CD4-positive, alpha-beta T cell treated with Interleukin-1 beta for 1 hour (primary cell): ENCODE measurements at regions not wholly inside any gene's neighbourhood (a gene's known extent, or its start where the extent isn't known, plus 50 kb on each side); places are given as distances from the start of the nearest gene placed in this dataset.
"Not testable (repeated sequence)": the region's sequence is repeated elsewhere in the genome, so short reads cannot be mapped to it uniquely, and the experiment has no call there.

Experiments
- DNase-seq, 2 donors: peaks; one replicate each; pipeline ENCODE4 v3.0.0-alpha.2; 2020 to 2022

DNA sequence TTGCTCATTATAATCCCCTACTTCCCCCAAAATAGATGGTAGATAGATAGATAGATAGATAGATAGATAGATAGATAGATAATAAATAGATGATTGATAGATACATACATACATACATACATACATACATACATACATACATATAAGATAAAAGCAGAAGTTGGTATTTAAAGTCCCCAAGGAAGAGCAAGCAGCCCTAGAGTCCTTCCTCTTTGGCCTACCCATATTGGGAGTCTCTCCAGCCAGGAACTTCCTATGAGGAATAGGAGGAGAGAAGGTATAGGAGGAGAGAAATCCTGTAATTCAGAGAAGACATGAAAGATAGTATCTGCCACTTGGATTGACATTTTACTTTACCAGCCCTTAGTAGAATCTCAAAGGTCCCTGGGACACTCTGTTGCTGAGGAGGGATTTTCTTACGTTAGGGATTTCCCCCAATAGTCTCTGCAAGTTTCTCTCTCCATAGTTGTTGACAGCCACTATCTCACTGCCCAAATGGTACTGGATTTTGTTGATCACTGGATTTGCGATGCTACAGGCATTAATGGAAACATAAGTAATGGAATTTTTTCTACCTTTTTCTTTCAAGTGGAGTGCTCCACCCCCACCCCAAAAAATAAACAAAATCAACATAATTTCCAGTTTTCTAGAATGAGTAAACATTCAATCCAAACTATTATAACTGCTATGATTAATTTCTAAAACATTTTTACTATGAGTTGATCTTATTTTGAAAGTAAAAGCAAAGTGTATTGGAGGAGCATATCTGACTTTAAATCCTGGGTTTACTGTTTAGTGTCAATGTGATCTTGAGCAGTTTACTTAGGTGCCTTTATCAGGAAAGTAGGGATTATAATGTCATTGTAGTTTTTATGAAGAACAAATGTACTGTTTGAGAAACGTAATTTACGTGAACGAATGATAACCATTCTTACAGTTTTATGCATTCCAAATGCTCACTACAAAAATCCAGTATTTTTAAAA, 93.2 kb upstream of the TNFSF4 start:
- DNase-seq, result no peak

- no peak for DNase-seq
Observed at GRCh38 chr1:173301507-173301906, 94.4 kb upstream of the TNFSF4 start.

GRCh38 chr1:173302366-173302765, 95.2 kb upstream of the TNFSF4 start:
- DNase-seq, result no peak

- no peak for DNase-seq
Observed at GRCh38 chr1:173302890-173303829, 96.0 kb upstream of the TNFSF4 start.

GRCh38 chr1:173303984-173304383, 96.9 kb upstream of the TNFSF4 start:
- DNase-seq, result no peak

GRCh38 chr1:173304529-173305227, 97.5 kb upstream of the TNFSF4 start:
- no peak for DNase-seq

- DNase-seq, result no peak
Observed at GRCh38 chr1:173307845-173308244, 100.7 kb upstream of the TNFSF4 start.

DNA sequence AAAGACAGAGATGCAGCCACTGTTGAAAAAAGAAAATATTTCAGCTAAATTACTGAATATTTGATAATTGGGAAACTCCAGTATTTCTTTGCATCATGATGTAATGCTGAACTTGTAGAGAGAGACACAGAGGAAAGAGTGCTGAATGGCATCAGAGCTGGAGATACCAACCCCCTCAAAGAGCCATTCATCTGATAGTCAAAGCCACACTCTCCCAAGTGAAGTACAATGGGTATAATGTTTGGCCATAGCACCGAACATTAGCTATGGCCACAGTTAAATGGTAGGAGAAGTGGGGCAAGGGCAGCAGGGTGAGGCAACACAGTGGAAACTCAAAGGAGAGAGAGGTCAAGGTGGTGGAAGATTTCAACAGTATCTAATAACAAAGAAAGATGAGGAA, 107.5 kb upstream of the TNFSF4 start:
- no peak for DNase-seq

- no peak for DNase-seq
Observed at GRCh38 chr1:173315296-173315695, 108.2 kb upstream of the TNFSF4 start.

- DNase-seq, result no peak
Observed at GRCh38 chr1:173318788-173319187, 111.7 kb upstream of the TNFSF4 start.

DNA sequence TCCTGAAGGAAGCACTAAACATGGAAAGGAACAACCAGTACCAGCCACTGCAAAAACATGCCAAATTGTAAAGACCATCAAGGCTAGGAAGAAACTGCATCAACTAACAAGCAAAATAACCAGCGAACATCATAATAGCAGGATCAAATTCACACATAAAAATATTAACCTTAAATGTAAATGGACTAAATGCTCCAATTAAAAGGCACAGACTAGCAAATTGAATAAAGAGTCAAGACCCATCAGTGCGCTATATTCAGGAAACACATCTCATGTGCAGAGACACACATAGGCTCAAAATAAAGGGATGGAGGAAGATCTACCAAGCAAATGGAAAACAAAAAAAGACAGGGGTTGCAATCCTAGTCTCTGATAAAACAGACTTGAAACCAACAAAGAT, 117.2 kb upstream of the TNFSF4 start:
- DNase-seq, result not testable (repeated sequence)

DNA sequence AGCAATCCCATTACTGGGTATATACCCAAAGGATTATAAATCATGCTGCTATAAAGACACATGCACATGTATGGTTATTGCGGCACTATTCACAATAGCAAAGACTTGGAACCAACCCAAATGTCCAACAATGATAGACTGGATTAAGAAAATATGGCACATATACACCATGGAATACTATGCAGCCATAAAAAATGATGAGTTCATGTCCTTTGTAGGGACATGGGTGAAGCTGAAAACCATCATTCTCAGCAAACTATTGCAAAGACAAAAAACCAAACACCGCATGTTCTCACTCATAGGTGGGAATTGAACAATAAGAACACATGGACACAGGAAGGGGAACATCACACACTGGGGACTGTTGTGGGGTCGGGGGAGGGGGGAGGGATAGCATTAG, 120.9 kb upstream of the TNFSF4 start:
- DNase-seq, result not testable (repeated sequence)

GRCh38 chr1:173328961-173329360, 121.8 kb upstream of the TNFSF4 start:
- DNase-seq, result no peak

DNA sequence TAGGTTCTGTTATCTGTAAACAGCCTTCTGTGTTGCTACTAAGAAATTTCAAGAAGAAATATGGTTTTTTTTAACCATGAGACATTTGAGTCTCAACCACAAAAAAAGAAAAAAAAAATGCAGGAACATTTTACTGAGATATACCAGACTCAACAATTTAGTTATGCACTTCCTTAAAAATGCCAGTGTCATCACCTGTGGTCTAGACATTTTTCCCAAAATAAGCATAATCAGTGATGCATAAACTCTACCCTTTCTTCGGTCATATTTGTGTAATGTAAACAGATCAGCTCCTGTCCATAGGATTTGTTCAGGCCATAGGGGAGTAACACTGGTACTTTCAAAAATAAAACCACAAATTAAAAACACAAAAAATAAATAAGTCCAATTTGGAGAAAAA, 122.6 kb upstream of the TNFSF4 start:
- no peak for DNase-seq

- DNase-seq, result no peak
Observed at GRCh38 chr1:173330149-173330951, 123.2 kb upstream of the TNFSF4 start.

- DNase-seq, result peak in 1 of 2 donors; percentile 1
Observed at GRCh38 chr1:173330952-173331548, 123.9 kb upstream of the TNFSF4 start.

DNA sequence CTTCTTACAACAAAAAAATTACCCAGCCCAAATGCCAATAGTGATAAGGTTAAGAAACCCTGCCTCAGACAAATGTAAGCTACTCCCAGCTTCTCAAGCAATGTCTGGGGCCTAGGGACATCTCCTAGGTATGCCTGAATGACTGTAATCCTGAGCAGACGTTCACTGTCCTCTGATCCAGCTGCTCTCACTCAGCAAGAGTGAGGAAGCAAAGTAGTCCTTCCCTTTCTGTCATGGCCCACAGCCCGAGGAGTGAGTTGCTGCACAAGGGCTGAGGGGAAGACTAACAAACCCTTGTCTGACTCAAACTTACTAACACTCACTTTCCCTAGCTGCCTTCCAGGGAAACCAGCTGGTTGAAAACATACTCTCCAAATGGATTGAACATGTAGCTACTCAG, 124.9 kb upstream of the TNFSF4 start:
- DNase-seq, result no peak

- DNase-seq, result no peak
Observed at GRCh38 chr1:173333581-173333980, 126.5 kb upstream of the TNFSF4 start.

- DNase-seq, result no peak
Observed at GRCh38 chr1:173337126-173337525, 130.0 kb upstream of the TNFSF4 start.

- no peak for DNase-seq
Observed at GRCh38 chr1:173341307-173341706, 134.2 kb upstream of the TNFSF4 start.

DNA sequence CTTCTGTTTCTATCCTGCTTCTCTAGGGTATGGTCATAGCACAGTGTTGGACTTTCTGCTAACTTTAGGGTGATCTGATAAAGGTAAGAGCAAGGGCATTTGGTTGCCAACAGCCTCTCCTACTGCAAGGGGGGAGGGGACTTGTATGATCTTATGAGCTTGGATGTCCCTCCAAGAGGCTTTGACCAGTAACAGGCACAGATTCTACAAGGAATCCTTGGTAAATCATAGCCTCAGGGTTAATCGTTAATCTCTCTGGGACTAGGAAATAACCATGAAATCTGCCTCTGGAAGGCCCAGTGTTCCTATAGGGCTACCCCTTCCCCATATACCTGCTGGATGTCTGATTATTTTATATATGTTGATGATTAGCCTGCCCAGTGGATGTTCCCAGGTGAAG, 134.8 kb upstream of the TNFSF4 start:
- DNase-seq, result no peak

DNA sequence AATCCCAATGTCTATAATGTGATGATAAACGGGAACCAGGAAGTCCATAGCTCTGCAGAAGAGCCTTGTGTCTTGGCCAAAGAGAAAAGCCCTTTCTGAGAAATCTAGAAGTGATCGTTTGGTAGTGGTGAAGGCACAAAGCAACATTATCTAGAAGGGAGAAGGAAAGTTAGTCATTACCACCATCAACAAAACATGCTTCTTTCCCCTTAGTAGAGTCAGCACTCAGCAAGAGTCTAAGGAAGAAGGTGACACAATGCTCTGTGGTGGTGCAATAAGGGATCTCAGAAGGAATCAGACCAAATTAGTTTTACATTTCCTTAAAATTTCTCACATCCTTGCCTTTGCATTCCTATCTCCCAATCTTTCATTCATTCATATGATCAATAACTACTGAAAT, 134.4 kb upstream of the PRDX6 start:
- DNase-seq, result no peak
